B cell (primary cell): ENCODE measurements at regions not wholly inside any gene's neighbourhood (a gene's known extent, or its start where the extent isn't known, plus 50 kb on each side); places are given as distances from the start of the nearest gene placed in this dataset.

Source experiments
- ATAC-seq: fragments of 200-7000 bp; cut with Tn5 transposase; one replicate; pipeline ENCODE4 v1.10.0; 2021; ENCODE audit warnings: low read depth, mild to moderate bottlenecking, moderate number of reproducible peaks, moderate library complexity
- CTCF ChIA-PET: fragments of 350-600 bp; sonication (Branson Sonifier 250); formaldehyde crosslinking; loops from one replicate; lab custom pipeline; 2021; ENCODE audit warnings: antibody characterized with exemption, inconsistent platforms; lab: Charles Lee
- POLR2A ChIA-PET: fragments of 350-600 bp; sonication (Branson Sonifier 250); formaldehyde crosslinking; loops from one replicate; lab custom pipeline; 2021; ENCODE audit warnings: antibody characterized with exemption; lab: Charles Lee
- DNase-seq: peaks from one replicate; pipeline ENCODE4 v3.0.0; 2013
- H2AFZ ChIP-seq: 2 replicates; pipeline ENCODE4 v1.6.1; 2012; ENCODE audit warnings: mild to moderate bottlenecking, low read depth, low read length; ENCODE audit not compliant: insufficient read depth, poor library complexity, severe bottlenecking
- H3K27ac ChIP-seq, 2 donors: 1 replicate in 1 of 2; 2 replicates in 1 of 2; pipeline ENCODE4 v1.5.1; 2012 to 2013; ENCODE audit warnings: low read length in 2 of 2, mild to moderate bottlenecking in 2 of 2, moderate library complexity in 1 of 2
- H3K27me3 ChIP-seq, 4 experiments: fragments of 200-600 bp in 1 of 4; sonication (generic) in 1 of 4; replicated peaks in 1 of 4; 1 replicate in 2 of 4; 2 replicates in 2 of 4; pipeline versions ENCODE4 v1.6.1 to v1.7.0; 2013 to 2016; ENCODE audit warnings: low read length in 3 of 4, mild to moderate bottlenecking in 2 of 4, mixed read lengths in 1 of 4, moderate library complexity in 1 of 4; ENCODE audit not compliant: insufficient read depth in 4 of 4, control insufficient read depth in 3 of 4; ENCODE audit errors: control extremely low read depth in 1 of 4
- H3K36me3 ChIP-seq, 2 experiments: replicated peaks in 1 of 2; 1 replicate in 1 of 2; 2 replicates in 1 of 2; pipeline versions ENCODE4 v1.6.1 to v1.7.1; 2013; ENCODE audit warnings: low read length in 1 of 2; ENCODE audit not compliant: insufficient read depth in 2 of 2, control insufficient read depth in 1 of 2; ENCODE audit errors: control extremely low read depth in 1 of 2, extremely low read depth in 1 of 2
- H3K4me1 ChIP-seq, 2 donors: fragments of 200-600 bp in 1 of 2; sonication (generic) in 1 of 2; 1 replicate in 1 of 2; 2 replicates in 1 of 2; pipeline versions ENCODE4 v1.5.1 to v1.6.1; 2013 to 2017; ENCODE audit warnings: low read length in 2 of 2; ENCODE audit not compliant: control insufficient read depth in 2 of 2, insufficient read depth in 2 of 2
- H3K4me2 ChIP-seq: replicated peaks from 2 replicates; pipeline ENCODE3; 2012; ENCODE audit warnings: mild to moderate bottlenecking, low read depth, low read length; ENCODE audit not compliant: poor library complexity, severe bottlenecking
- H3K4me3 ChIP-seq, 5 experiments: fragments of 200-600 bp in 1 of 5; sonication (generic) in 1 of 5; 1 replicate in 3 of 5; 2 replicates in 2 of 5; pipeline versions ENCODE4 v1.5.1 to v1.7.0; 2011 to 2016; ENCODE audit warnings: low read length in 4 of 5, mild to moderate bottlenecking in 4 of 5, low read depth in 2 of 5, control low read depth in 1 of 5, moderate library complexity in 1 of 5; ENCODE audit not compliant: insufficient read depth in 1 of 5; ENCODE audit errors: control extremely low read depth in 1 of 5, extremely low read depth in 1 of 5
- H3K79me2 ChIP-seq: fragments of 200-600 bp; sonication (generic); one replicate; pipeline ENCODE4 v1.6.0; 2016; ENCODE audit warnings: low read length; ENCODE audit not compliant: control insufficient read depth, insufficient read depth
- H3K9ac ChIP-seq: fragments of 200-600 bp; sonication (generic); 2 replicates; pipeline ENCODE4 v1.6.1; 2017; ENCODE audit warnings: mild to moderate bottlenecking, low read length, moderate library complexity
- H3K9me3 ChIP-seq, 3 donors: one replicate each; pipeline versions ENCODE4 v1.6.1 to v1.7.1; 2013; ENCODE audit warnings: low read length in 2 of 3; ENCODE audit not compliant: control insufficient read depth in 2 of 3, insufficient read depth in 1 of 3; ENCODE audit errors: control extremely low read depth in 1 of 3
- H4K20me1 ChIP-seq: 2 replicates; pipeline ENCODE4 v1.6.0; 2012; ENCODE audit warnings: mild to moderate bottlenecking, low read length; ENCODE audit not compliant: insufficient read depth, control insufficient read depth, poor library complexity, severe bottlenecking
- H3K27ac Mint-ChIP-seq: one replicate; pipeline ENCODE4 v1.8.0; 2021; ENCODE audit warnings: mixed read lengths
- H3K27me3 Mint-ChIP-seq: one replicate; pipeline ENCODE4 v1.8.0; 2021; ENCODE audit warnings: mixed read lengths
- H3K4me1 Mint-ChIP-seq: one replicate; pipeline ENCODE4 v1.8.0; 2021; ENCODE audit warnings: mixed read lengths
- H3K4me3 Mint-ChIP-seq: one replicate; pipeline ENCODE4 v1.8.0; 2021; ENCODE audit warnings: mixed read lengths
- H3K9me3 Mint-ChIP-seq: one replicate; pipeline ENCODE4 v1.8.0; 2022; ENCODE audit warnings: mixed read lengths; ENCODE audit not compliant: insufficient read depth
- CTCF ChIP-seq: fragments of 200-600 bp; IDR thresholded peaks from one replicate; pipeline ENCODE4 v1.8.0; 2022; ENCODE audit warnings: antibody characterized with exemption, mild to moderate bottlenecking
- EZH2 ChIP-seq: IDR thresholded peaks from 2 replicates; pipeline ENCODE4 v1.6.1; 2012; ENCODE audit warnings: borderline replicate concordance, low read depth, mild to moderate bottlenecking, moderate library complexity, low read length; ENCODE audit not compliant: insufficient read depth, poor library complexity, severe bottlenecking
- WGBS: methylation state at CpG from one replicate; pipeline ENCODE4 v1.1.5; 2013; ENCODE audit warnings: missing lambda C conversion rate; ENCODE audit not compliant: insufficient coverage; 5-methylcytosine and 5-hydroxymethylcytosine counted together
- intact Hi-C: fragments of 100-400 bp; cut with micrococcal nuclease; formaldehyde crosslinking; loops from one replicate; pipeline ENCODE4 v1.10.0; 2022

- CTCF ChIA-PET: no interaction called here
- TF ChIP-seq CTCF (no peak), EZH2 (no peak)
- Histone ChIP-seq H3K36me3 (no peaks in the 10 kb centered on the region), H3K4me2 (no peak overlapping the region), H3K9me3 (peaks cover 0 to 4% (median 0%) of the 10 kb centered on the region in 3 donors), H4K20me1 (no peaks in the 10 kb centered on the region), H3K9ac (no peak overlapping the region), H3K27me3 (no peaks in the 10 kb centered on the region), H2AFZ (no peak overlapping the region), H3K4me3 (no peak overlapping the region), H3K4me1 (no peaks in the 10 kb centered on the region), H3K79me2 (no peaks in the 10 kb centered on the region), H3K27ac (no peak overlapping the region)
- POLR2A ChIA-PET: no interaction called here
- no peak for DNase-seq
- intact Hi-C loops: no loop called here
- ATAC-seq: no peak
- no peak overlapping the region for H3K4me3 Mint-ChIP-seq
- H3K27ac Mint-ChIP-seq: no peak overlapping the region
- H3K9me3 Mint-ChIP-seq: no peaks in the 10 kb centered on the region
- no CpG with 5 or more reads among the region's 1 CpG for whole genome bisulfite sequencing
- no peaks in the 10 kb centered on the region for H3K4me1 Mint-ChIP-seq
- H3K27me3 Mint-ChIP-seq: no peaks in the 10 kb centered on the region
Observed at GRCh38 chr14:97582022-97582421, 784.8 kb downstream of the VRK1 start.

- Mint-ChIP-seq H3K4me3 (no peak overlapping the region), H3K27ac (no peak overlapping the region), H3K27me3 (no peaks in the 10 kb centered on the region), H3K4me1 (no peaks in the 10 kb centered on the region), H3K9me3 (no peaks in the 10 kb centered on the region)
- no peak overlapping the region for H3K4me3 ChIP-seq
- ChIA-PET CTCF (no interaction called here), POLR2A (no interaction called here)
- intact Hi-C loops: no loop called here
- no peak overlapping the region for H3K4me2 ChIP-seq
- H3K9me3 ChIP-seq: peaks cover 0 to 9% (median 0%) of the 10 kb centered on the region in 3 donors
- WGBS: 40% methylated on average over 1 of the region's 2 CpGs
- no peak overlapping the region for H3K27ac ChIP-seq
- no peak for TF ChIP-seq EZH2
- no peak for TF ChIP-seq CTCF
- ATAC-seq (no peak), DNase-seq (no peak)
- no peak overlapping the region for H3K9ac ChIP-seq
- H3K36me3 ChIP-seq: no peaks in the 10 kb centered on the region
- no peaks in the 10 kb centered on the region for H3K79me2 ChIP-seq
- H2AFZ ChIP-seq: no peak overlapping the region
- H4K20me1 ChIP-seq: no peaks in the 10 kb centered on the region
- H3K4me1 ChIP-seq: no peaks in the 10 kb centered on the region
- H3K27me3 ChIP-seq: no peaks in the 10 kb centered on the region
Observed at GRCh38 chr14:97584528-97584927, 787.3 kb downstream of the VRK1 start.
